Esophagus muscularis mucosa (tissue), 4 donors: ENCODE measurements at regions not wholly inside any gene's neighbourhood (a gene's known extent, or its start where the extent isn't known, plus 50 kb on each side); places are given as distances from the start of the nearest gene placed in this dataset.

Experiments
- DNase-seq: peaks from one replicate; pipeline ENCODE4 v3.0.0-alpha.2; 2017; ENCODE audit errors: extremely low spot score
- H3K27ac ChIP-seq, 4 donors: fragments of 200-600 bp; sonication (generic); replicated peaks in 1 of 4; 1 replicate in 3 of 4; 2 replicates in 1 of 4; pipeline ENCODE4 v1.5.1; 2016 to 2019; ENCODE audit warnings: mild to moderate bottlenecking in 1 of 4
- H3K27me3 ChIP-seq, 4 donors: fragments of 200-600 bp; sonication (generic); one replicate each; pipeline versions ENCODE4 v1.5.1 to v1.6.0; 2016 to 2019
- H3K36me3 ChIP-seq, 4 donors: fragments of 200-600 bp; sonication (generic); one replicate each; pipeline ENCODE4 v1.5.1; 2016 to 2019
- H3K4me1 ChIP-seq, 4 donors: fragments of 200-600 bp; sonication (generic); one replicate each; pipeline ENCODE4 v1.5.1; 2016 to 2019
- H3K4me3 ChIP-seq, 4 donors: fragments of 200-600 bp; sonication (generic); 1 replicate in 2 of 4; 2 replicates in 2 of 4; pipeline ENCODE4 v1.5.1; 2016 to 2019; ENCODE audit warnings: mild to moderate bottlenecking in 4 of 4, moderate library complexity in 1 of 4
- H3K9me3 ChIP-seq, 4 donors: fragments of 200-600 bp; sonication (generic); 1 replicate in 3 of 4; 2 replicates in 1 of 4; pipeline ENCODE4 v1.5.1; 2016 to 2019
- CTCF ChIP-seq, 3 experiments: fragments of 200-600 bp in 2 of 3; fragments of 450-650 bp in 1 of 3; sonication (generic) in 2 of 3; IDR thresholded peaks; one replicate each; pipeline ENCODE4 v1.5.1; 2017 to 2019; ENCODE audit warnings: antibody characterized with exemption in 3 of 3, mild to moderate bottlenecking in 2 of 3, moderate library complexity in 1 of 3
- EP300 ChIP-seq: sonication (generic); formaldehyde crosslinking; IDR thresholded peaks from one replicate; pipeline ENCODE4 v1.6.1; 2017; ENCODE audit warnings: antibody characterized with exemption
- POLR2A ChIP-seq: fragments of 450-650 bp; IDR thresholded peaks from one replicate; pipeline ENCODE4 v1.6.1; 2017; ENCODE audit warnings: antibody characterized with exemption, moderate library complexity, mild to moderate bottlenecking, low read depth
- POLR2AphosphoS5 ChIP-seq, 2 donors: sonication (generic); formaldehyde crosslinking; IDR thresholded peaks; one replicate each; pipeline ENCODE4 v1.6.1; 2017; ENCODE audit warnings: antibody characterized with exemption in 2 of 2
- WGBS: methylation state at CpG from one replicate; pipeline ENCODE4 v1.1.5; 2018; 5-methylcytosine and 5-hydroxymethylcytosine counted together
- intact Hi-C: fragments of 100-400 bp; cut with DNase I; formaldehyde crosslinking; loops from one replicate; pipeline ENCODE4 v1.15.1; 2023

DNA sequence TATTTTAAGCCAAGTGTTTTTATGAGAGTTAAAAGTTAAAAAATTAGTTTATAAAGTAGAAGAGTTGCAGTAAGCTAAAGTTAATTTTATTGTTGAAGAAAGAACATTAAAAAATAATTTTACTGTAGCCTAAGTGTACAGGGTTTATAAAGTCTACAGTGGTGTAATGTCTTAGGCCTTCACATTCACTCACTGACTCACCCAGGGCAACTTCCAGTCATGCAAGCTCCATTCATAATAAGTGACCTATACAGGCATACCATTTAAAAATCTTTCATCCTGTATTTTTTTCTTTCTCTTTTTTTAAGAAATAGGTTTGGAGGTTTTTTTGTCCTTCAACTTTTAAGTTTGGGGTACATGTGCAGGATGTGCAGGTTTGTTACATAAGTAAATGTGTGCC lies 87.9 kb upstream of the NR3C2 start:
- Histone ChIP-seq H3K4me3 (no peak overlapping the region), H3K27me3 (no peaks in the 10 kb centered on the region), H3K4me1 (no peaks in the 10 kb centered on the region), H3K27ac (no peak overlapping the region), H3K36me3 (no peaks in the 10 kb centered on the region), H3K9me3 (peaks cover 0 to 38% (median 25%) of the 10 kb centered on the region in 4 donors)
- TF ChIP-seq EP300 (no peak), CTCF (IDR thresholded peaks at IDR 0.05) (no peak), POLR2A (no peak), POLR2AphosphoS5 (IDR thresholded peaks at IDR 0.05) (no peak)
- intact Hi-C loops, result no loop called here
- no peak for DNase-seq

DNA sequence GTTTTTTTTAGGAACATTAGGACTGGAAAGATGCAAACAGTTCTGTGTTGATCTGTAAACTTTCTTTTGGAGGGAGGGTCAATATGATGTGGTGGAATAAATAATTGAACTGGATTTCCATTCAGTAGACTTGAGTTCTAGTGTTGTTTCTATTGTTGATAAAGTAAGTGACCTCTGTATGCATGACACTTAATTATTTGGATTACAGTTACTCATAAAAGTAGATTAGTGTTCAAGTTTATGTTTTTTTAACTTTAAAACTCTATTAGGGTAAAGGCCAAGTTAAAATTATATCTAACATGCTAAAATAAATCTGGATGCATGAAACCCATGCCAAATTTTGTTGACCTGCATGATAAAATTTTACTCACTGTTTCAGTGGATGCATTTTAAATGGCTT lies 85.4 kb upstream of the NR3C2 start:
- no peaks in the 10 kb centered on the region for H3K36me3 ChIP-seq
- H3K9me3 ChIP-seq, result peaks cover 0 to 14% (median 3%) of the 10 kb centered on the region in 4 donors
- no peaks in the 10 kb centered on the region for H3K4me1 ChIP-seq
- no peaks in the 10 kb centered on the region for H3K27me3 ChIP-seq
- intact Hi-C loops, result no loop called here
- TF ChIP-seq EP300 (no peak), CTCF (IDR thresholded peaks at IDR 0.05) (no peak)
- H3K27ac ChIP-seq, result no peak overlapping the region
- no peak for DNase-seq
- H3K4me3 ChIP-seq, result no peak overlapping the region

DNA sequence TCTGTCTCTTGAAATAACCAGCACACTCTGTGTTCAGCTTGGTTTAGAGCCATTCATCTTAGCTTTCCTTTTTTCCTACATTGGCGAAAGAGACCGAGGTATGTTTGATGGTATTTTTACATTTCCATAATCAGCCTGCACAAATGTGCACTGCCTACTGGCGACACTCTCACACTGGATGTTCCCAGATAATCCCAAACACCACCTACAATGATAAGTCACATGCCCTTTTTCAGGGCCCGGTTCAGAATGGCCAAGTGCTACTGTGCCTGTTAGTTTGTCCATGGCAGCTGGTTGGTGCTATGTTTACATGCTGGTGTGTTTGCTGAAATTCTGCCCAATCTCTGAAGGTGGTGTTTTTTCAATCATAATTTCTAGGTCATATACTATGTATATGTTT lies 80.8 kb upstream of the NR3C2 start:
- intact Hi-C loops, result no loop called here
- H3K27me3 ChIP-seq, result no peaks in the 10 kb centered on the region
- no peak overlapping the region for H3K4me3 ChIP-seq
- H3K9me3 ChIP-seq, result no peaks in the 10 kb centered on the region
- no peaks in the 10 kb centered on the region for H3K4me1 ChIP-seq
- 92% methylated on average over 4 of the region's 4 CpGs for WGBS
- no peak for TF ChIP-seq POLR2AphosphoS5 (IDR thresholded peaks at IDR 0.05)
- TF ChIP-seq CTCF (IDR thresholded peaks at IDR 0.05), result no peak
- TF ChIP-seq POLR2A, result no peak
- no peak for TF ChIP-seq EP300
- H3K27ac ChIP-seq, result no peak overlapping the region
- H3K36me3 ChIP-seq, result no peaks in the 10 kb centered on the region
- DNase-seq, result no peak

- Histone ChIP-seq H3K9me3 (no peaks in the 10 kb centered on the region), H3K27me3 (no peaks in the 10 kb centered on the region), H3K36me3 (no peaks in the 10 kb centered on the region), H3K4me3 (no peak overlapping the region), H3K4me1 (peaks cover 0 to 3% (median 0%) of the 10 kb centered on the region in 4 donors), H3K27ac (no peak overlapping the region)
- intact Hi-C loops, result no loop called here
- 62% methylated on average over 1 of the region's 1 CpG for WGBS
- TF ChIP-seq POLR2A (no peak), CTCF (IDR thresholded peaks at IDR 0.05) (no peak), POLR2AphosphoS5 (IDR thresholded peaks at IDR 0.05) (no peak), EP300 (no peak)
- DNase-seq, result no peak
These were observed 73.0 kb upstream of the NR3C2 start for GRCh38 chr4:148515248-148515647.

DNA sequence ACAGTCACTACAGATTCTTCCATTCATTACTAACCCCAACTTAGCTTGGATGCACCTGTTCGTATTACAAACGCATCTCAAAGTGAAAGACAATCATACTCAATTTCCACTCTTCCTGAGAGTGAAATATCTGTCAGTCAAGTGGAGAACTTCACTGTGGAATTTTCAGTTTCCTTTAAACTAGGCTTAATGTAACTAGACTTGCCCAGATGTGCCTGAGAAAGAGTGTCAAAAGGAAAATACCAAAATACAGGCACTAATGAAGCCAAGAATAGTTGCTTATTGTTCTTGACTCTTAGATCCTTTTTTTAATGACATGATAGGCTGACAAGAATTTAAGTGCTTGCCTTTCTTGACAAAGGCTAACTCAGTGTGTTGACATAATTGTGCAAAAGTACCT lies 72.4 kb upstream of the NR3C2 start:
- WGBS, result 73% methylated on average over 2 of the region's 2 CpGs
- no peaks in the 10 kb centered on the region for H3K9me3 ChIP-seq
- no peaks in the 10 kb centered on the region for H3K36me3 ChIP-seq
- TF ChIP-seq EP300, result no peak
- no peak for TF ChIP-seq POLR2AphosphoS5 (IDR thresholded peaks at IDR 0.05)
- TF ChIP-seq CTCF (IDR thresholded peaks at IDR 0.05), result no peak
- TF ChIP-seq POLR2A, result no peak
- DNase-seq, result no peak
- H3K27ac ChIP-seq, result no peak overlapping the region
- peaks cover 0 to 3% (median 0%) of the 10 kb centered on the region in 4 donors for H3K4me1 ChIP-seq
- no peaks in the 10 kb centered on the region for H3K27me3 ChIP-seq
- intact Hi-C loops, result no loop called here
- no peak overlapping the region for H3K4me3 ChIP-seq
